ENCODE measurements at regions not wholly inside any gene's neighbourhood (a gene's known extent, or its start where the extent isn't known, plus 50 kb on each side); places are given as distances from the start of the nearest gene placed in this dataset.

DNA sequence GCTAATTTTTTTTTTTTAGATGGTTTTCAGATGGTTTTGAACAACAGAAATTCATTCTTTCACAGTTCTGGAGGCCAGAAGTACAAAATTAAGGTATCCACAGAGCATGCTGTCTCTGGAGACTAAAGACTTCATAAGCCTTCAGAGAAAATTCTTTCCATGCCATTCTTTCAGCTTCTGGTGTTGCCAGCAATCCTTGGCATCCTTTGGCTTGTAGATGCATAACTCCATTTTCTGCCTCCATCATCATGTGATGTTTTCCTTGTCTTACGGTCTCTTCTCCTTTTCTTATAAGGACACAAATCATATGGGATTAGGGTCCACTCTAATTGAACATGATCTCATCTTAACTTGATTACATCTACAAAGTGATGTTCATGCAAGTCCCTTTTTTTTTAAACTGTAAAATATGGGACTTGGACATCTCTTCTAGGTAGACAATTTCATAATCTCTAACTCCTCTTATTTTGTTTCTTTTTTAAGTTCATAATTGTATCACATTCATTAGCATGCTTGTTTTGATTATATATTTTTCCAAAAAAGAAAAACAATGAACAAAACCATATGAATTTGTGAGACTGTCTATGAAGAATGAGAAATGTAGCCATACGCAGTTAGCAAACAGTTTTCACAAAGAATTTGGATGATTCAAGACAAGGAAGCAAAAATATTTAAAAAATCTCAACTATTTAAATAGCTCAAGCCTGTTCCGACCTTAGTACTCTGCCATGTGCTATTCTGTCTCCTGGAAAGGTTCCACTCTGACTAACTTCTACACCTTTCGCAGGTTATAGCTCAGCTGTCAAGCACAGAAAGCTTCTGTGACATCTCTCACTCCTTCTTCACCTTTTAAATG is 53.1 kb upstream of the GIMD1 start (continued):
- no peak for TF ChIP-seq ZNF561 (CRISPR knock-in tag; conservative IDR thresholded peaks at IDR 0.05)
- no peak for TF ChIP-seq BCL6 (CRISPR knock-in tag; IDR thresholded peaks at IDR 0.05)
- no peak for TF ChIP-seq MED1 (CRISPR knock-in tag; IDR thresholded peaks at IDR 0.05; ENCODE audit: borderline replicate concordance)
- no peak for TF ChIP-seq IRF9 (tag; IDR thresholded peaks at IDR 0.05)
- TF ChIP-seq ZNF444 (CRISPR knock-in tag; IDR thresholded peaks at IDR 0.05): no peak
- TF ChIP-seq SP2 (IDR thresholded peaks at IDR 0.05; ENCODE audit: extremely low read depth, low read depth, low read length, poor library complexity, severe bottlenecking): no peak
- TF ChIP-seq, protein P1, sequence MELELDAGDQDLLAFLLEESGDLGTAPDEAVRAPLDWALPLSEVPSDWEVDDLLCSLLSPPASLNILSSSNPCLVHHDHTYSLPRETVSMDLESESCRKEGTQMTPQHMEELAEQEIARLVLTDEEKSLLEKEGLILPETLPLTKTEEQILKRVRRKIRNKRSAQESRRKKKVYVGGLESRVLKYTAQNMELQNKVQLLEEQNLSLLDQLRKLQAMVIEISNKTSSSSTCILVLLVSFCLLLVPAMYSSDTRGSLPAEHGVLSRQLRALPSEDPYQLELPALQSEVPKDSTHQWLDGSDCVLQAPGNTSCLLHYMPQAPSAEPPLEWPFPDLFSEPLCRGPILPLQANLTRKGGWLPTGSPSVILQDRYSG (tag; conservative IDR thresholded peaks at IDR 0.05; ENCODE audit: low read depth): no peak
- no peak for TF ChIP-seq ZNF668 (CRISPR knock-in tag; IDR thresholded peaks at IDR 0.05)
- no peak for TF ChIP-seq CHD2 (IDR thresholded peaks at IDR 0.05; ENCODE audit: low read depth, low read length)
- no peak for TF ChIP-seq POLR2AphosphoS5 (IDR thresholded peaks at IDR 0.05; ENCODE audit: control insufficient read depth, insufficient read depth, low read depth, low read length)
